SK-N-SH treated with all-trans-retinoic acid at 6 μM for 48 hours (cell line): ENCODE measurements at regions not wholly inside any gene's neighbourhood (a gene's known extent, or its start where the extent isn't known, plus 50 kb on each side); places are given as distances from the start of the nearest gene placed in this dataset.

Experiments used
- ATAC-seq: fragments of 200-7000 bp; cut with Tn5 transposase; 3 replicates; pipeline ENCODE4 v1.9.1; 2020; ENCODE audit warnings: mild to moderate bottlenecking, moderate library complexity
- ARNTL ChIP-seq: fragments of 450-650 bp; formaldehyde crosslinking; IDR thresholded peaks from 2 replicates; pipeline ENCODE4 v1.5.0; 2020; ENCODE audit warnings: low read depth, mild to moderate bottlenecking, moderate library complexity, borderline replicate concordance
- BACH2 ChIP-seq: fragments of 250-450 bp; sonication (Bioruptor Pico); IDR thresholded peaks from 2 replicates; pipeline ENCODE4 v1.9.0; 2021; ENCODE audit warnings: mild to moderate bottlenecking, borderline replicate concordance
- CSDC2 ChIP-seq: fragments of 250-450 bp; sonication (Bioruptor Pico); IDR thresholded peaks from 2 replicates; pipeline ENCODE4 v1.5.0; 2020; ENCODE audit warnings: mild to moderate bottlenecking, moderate library complexity
- GLIS3 ChIP-seq: fragments of 250-450 bp; sonication (Bioruptor Pico); IDR thresholded peaks from 2 replicates; pipeline ENCODE4 v1.5.0; 2020; ENCODE audit warnings: mild to moderate bottlenecking, moderate library complexity
- ISL1 ChIP-seq: fragments of 250-450 bp; sonication (Bioruptor Pico); IDR thresholded peaks from 2 replicates; pipeline ENCODE4 v2.1.2; 2022; ENCODE audit warnings: mild to moderate bottlenecking, moderate library complexity
- OSR1 ChIP-seq: fragments of 250-450 bp; sonication (Bioruptor Pico); IDR thresholded peaks from 2 replicates; pipeline ENCODE4 v1.8.0; 2022; ENCODE audit warnings: moderate library complexity, mild to moderate bottlenecking, inconsistent platforms
- PPARA ChIP-seq: fragments of 250-450 bp; sonication (Bioruptor Pico); IDR thresholded peaks from 2 replicates; pipeline ENCODE4 v1.5.0; 2020; ENCODE audit warnings: mild to moderate bottlenecking, borderline replicate concordance
- RARB ChIP-seq: fragments of 250-450 bp; sonication (Bioruptor Pico); IDR thresholded peaks from 2 replicates; pipeline ENCODE4 v1.8.0; 2021; ENCODE audit warnings: mild to moderate bottlenecking, moderate library complexity
- SNAI2 ChIP-seq: fragments of 250-450 bp; sonication (Bioruptor Pico); IDR thresholded peaks from 2 replicates; pipeline ENCODE4 v1.5.0; 2020; ENCODE audit warnings: mild to moderate bottlenecking, moderate library complexity
- TCF4 ChIP-seq: fragments of 250-450 bp; sonication (Bioruptor Pico); IDR thresholded peaks from 2 replicates; pipeline ENCODE4 v1.8.0; 2021; ENCODE audit warnings: mild to moderate bottlenecking, moderate library complexity, borderline replicate concordance
- TOX ChIP-seq: fragments of 250-450 bp; sonication (Bioruptor Pico); IDR thresholded peaks from 2 replicates; pipeline ENCODE4 v1.8.0; 2021; ENCODE audit warnings: mild to moderate bottlenecking, moderate library complexity, borderline replicate concordance
- ZC3H10 ChIP-seq: fragments of 250-450 bp; sonication (Bioruptor Pico); IDR thresholded peaks from 2 replicates; pipeline ENCODE4 v1.5.1; 2021; ENCODE audit warnings: mild to moderate bottlenecking, moderate library complexity
- ZFP3 ChIP-seq: fragments of 250-450 bp; sonication (Bioruptor Pico); IDR thresholded peaks from 2 replicates; pipeline ENCODE4 v1.5.0; 2020; ENCODE audit warnings: mild to moderate bottlenecking, moderate library complexity
- ZFP30 ChIP-seq: fragments of 450-650 bp; formaldehyde crosslinking; IDR thresholded peaks from 2 replicates; pipeline ENCODE4 v1.5.0; 2022; ENCODE audit warnings: mild to moderate bottlenecking, moderate library complexity
- ZNF565 ChIP-seq: fragments of 450-650 bp; formaldehyde crosslinking; conservative IDR thresholded peaks from 2 replicates; pipeline ENCODE4 v1.5.0; 2020; ENCODE audit warnings: low read depth, mild to moderate bottlenecking, moderate library complexity
- ZNF70 ChIP-seq: fragments of 450-650 bp; formaldehyde crosslinking; IDR thresholded peaks from 2 replicates; pipeline ENCODE4 v1.5.0; 2020; ENCODE audit warnings: mild to moderate bottlenecking, moderate library complexity
- ZNF8 ChIP-seq: fragments of 450-650 bp; formaldehyde crosslinking; IDR thresholded peaks from 2 replicates; pipeline ENCODE4 v1.5.0; 2020; ENCODE audit warnings: mild to moderate bottlenecking, moderate library complexity
- TF ChIP-seq, protein P1 (sequence below): fragments of 250-450 bp; sonication (Bioruptor Pico); IDR thresholded peaks from 2 replicates; pipeline ENCODE4 v1.8.0; 2020; ENCODE audit warnings: mild to moderate bottlenecking, moderate library complexity, borderline replicate concordance
- TF ChIP-seq, protein P2 (sequence below): fragments of 250-450 bp; sonication (Bioruptor Pico); IDR thresholded peaks from 2 replicates; pipeline ENCODE4 v1.5.0; 2020; ENCODE audit warnings: mild to moderate bottlenecking, moderate library complexity
- TF ChIP-seq, protein P3 (sequence below): fragments of 250-450 bp; sonication (Bioruptor Pico); IDR thresholded peaks from 2 replicates; pipeline ENCODE4 v1.5.1; 2020; ENCODE audit warnings: low read depth, mild to moderate bottlenecking, moderate library complexity
- TF ChIP-seq, protein P4 (sequence below): fragments of 250-450 bp; sonication (Bioruptor Pico); IDR thresholded peaks from 2 replicates; pipeline ENCODE4 v1.8.0; 2021; ENCODE audit warnings: low read depth, mild to moderate bottlenecking, moderate library complexity, borderline replicate concordance
- TF ChIP-seq, protein P5 (sequence below): fragments of 250-450 bp; sonication (Bioruptor Pico); IDR thresholded peaks from 2 replicates; pipeline ENCODE4 v1.5.1; 2021; ENCODE audit warnings: mild to moderate bottlenecking, moderate library complexity

DNA sequence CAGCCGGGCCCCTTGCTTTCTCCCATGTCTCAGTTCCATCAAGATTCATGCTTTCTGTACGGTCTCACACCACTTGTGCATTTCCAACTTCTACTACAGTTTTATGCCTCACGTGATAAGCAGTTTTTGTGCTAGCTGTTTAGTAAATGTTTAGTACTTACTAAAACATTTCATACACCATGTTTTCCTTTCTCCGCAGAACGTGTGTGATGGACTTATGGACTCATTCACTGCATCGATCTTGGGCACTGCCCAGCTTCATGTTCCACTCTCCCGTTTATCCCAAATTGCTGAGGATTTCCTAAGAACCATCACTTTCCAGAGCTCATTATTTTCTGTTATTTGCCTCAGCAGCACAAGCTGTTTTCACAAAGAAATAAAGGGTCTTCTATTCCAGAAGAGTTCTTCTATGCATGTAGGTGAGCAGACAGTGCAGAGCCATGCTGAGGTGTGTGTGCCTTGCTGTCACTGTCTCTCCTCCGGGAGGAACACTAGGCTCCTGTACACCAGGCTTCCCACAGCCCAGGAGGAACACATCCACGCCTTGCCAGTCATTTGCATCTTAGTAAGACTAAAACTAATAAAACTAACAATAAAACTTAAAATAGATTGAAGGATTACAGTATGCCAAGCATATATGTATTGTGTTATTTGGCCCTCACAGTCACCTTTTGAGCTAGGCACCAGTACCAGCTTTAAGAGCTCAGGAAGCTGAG is 90.3 kb upstream of the EEA1 start:
- ATAC-seq, result no peak
- TF ChIP-seq, protein P1, sequence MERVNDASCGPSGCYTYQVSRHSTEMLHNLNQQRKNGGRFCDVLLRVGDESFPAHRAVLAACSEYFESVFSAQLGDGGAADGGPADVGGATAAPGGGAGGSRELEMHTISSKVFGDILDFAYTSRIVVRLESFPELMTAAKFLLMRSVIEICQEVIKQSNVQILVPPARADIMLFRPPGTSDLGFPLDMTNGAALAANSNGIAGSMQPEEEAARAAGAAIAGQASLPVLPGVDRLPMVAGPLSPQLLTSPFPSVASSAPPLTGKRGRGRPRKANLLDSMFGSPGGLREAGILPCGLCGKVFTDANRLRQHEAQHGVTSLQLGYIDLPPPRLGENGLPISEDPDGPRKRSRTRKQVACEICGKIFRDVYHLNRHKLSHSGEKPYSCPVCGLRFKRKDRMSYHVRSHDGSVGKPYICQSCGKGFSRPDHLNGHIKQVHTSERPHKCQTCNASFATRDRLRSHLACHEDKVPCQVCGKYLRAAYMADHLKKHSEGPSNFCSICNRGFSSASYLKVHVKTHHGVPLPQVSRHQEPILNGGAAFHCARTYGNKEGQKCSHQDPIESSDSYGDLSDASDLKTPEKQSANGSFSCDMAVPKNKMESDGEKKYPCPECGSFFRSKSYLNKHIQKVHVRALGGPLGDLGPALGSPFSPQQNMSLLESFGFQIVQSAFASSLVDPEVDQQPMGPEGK, result no peak
- TF ChIP-seq ARNTL, result no peak
- TF ChIP-seq, all 23 proteins: peak for 0

DNA sequence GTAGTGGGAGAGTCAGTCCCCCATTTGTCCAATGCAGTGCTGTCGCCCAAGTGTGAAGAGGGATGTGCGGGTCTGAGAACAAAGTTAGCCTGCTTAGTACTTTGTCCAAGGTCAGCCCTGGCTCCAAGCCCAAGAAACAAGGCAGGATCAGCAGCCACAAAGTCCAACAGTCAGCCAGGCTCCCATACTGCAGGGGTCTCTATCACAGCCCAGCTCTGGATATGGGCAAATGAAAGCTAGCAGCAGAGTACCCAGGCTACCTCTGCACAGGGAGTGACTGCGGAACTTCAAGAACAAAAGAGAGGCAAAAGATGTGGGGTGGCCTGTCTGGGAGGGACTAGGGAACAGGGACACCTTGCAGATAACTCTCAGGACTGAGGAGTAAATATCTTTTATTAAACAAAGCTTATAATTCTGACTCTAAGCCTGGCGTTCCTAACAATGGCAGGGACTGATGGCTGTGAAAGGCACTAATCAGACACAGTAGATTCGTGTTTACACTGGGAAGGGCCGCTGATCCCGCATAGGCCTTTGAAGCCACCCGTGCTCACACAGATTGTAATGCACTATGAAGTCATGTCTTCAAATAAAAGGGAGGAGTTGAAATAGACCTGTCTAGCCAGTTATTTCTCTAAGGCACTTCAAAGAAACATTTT is 91.0 kb upstream of the EEA1 start:
- ATAC-seq, result no peak
- no peak for TF ChIP-seq GLIS3 (CRISPR knock-in tag)
- no peak for TF ChIP-seq ZFP3 (CRISPR knock-in tag)
- no peak for TF ChIP-seq PPARA (CRISPR knock-in tag)
- no peak for TF ChIP-seq ZNF8 (CRISPR knock-in tag)
- no peak for TF ChIP-seq TCF4 (CRISPR knock-in tag)
- no peak for TF ChIP-seq BACH2
- TF ChIP-seq SNAI2 (CRISPR knock-in tag), result no peak
- no peak for TF ChIP-seq ZNF70 (CRISPR knock-in tag)
- no peak for TF ChIP-seq TOX (CRISPR knock-in tag)
- TF ChIP-seq ISL1 (CRISPR knock-in tag), result no peak
- TF ChIP-seq ZFP30 (CRISPR knock-in tag), result no peak
- TF ChIP-seq, protein P2, sequence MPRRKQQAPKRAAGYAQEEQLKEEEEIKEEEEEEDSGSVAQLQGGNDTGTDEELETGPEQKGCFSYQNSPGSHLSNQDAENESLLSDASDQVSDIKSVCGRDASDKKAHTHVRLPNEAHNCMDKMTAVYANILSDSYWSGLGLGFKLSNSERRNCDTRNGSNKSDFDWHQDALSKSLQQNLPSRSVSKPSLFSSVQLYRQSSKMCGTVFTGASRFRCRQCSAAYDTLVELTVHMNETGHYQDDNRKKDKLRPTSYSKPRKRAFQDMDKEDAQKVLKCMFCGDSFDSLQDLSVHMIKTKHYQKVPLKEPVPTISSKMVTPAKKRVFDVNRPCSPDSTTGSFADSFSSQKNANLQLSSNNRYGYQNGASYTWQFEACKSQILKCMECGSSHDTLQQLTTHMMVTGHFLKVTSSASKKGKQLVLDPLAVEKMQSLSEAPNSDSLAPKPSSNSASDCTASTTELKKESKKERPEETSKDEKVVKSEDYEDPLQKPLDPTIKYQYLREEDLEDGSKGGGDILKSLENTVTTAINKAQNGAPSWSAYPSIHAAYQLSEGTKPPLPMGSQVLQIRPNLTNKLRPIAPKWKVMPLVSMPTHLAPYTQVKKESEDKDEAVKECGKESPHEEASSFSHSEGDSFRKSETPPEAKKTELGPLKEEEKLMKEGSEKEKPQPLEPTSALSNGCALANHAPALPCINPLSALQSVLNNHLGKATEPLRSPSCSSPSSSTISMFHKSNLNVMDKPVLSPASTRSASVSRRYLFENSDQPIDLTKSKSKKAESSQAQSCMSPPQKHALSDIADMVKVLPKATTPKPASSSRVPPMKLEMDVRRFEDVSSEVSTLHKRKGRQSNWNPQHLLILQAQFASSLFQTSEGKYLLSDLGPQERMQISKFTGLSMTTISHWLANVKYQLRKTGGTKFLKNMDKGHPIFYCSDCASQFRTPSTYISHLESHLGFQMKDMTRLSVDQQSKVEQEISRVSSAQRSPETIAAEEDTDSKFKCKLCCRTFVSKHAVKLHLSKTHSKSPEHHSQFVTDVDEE (CRISPR knock-in tag), result no peak
- no peak for TF ChIP-seq ZC3H10
- TF ChIP-seq, protein P3, sequence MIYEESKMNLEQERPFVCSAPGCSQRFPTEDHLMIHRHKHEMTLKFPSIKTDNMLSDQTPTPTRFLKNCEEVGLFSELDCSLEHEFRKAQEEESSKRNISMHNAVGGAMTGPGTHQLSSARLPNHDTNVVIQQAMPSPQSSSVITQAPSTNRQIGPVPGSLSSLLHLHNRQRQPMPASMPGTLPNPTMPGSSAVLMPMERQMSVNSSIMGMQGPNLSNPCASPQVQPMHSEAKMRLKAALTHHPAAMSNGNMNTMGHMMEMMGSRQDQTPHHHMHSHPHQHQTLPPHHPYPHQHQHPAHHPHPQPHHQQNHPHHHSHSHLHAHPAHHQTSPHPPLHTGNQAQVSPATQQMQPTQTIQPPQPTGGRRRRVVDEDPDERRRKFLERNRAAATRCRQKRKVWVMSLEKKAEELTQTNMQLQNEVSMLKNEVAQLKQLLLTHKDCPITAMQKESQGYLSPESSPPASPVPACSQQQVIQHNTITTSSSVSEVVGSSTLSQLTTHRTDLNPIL (CRISPR knock-in tag), result no peak
- TF ChIP-seq, protein P4, sequence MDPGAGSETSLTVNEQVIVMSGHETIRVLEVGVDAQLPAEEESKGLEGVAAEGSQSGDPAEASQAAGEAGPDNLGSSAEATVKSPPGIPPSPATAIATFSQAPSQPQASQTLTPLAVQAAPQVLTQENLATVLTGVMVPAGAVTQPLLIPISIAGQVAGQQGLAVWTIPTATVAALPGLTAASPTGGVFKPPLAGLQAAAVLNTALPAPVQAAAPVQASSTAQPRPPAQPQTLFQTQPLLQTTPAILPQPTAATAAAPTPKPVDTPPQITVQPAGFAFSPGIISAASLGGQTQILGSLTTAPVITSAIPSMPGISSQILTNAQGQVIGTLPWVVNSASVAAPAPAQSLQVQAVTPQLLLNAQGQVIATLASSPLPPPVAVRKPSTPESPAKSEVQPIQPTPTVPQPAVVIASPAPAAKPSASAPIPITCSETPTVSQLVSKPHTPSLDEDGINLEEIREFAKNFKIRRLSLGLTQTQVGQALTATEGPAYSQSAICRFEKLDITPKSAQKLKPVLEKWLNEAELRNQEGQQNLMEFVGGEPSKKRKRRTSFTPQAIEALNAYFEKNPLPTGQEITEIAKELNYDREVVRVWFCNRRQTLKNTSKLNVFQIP, result no peak
- no peak for TF ChIP-seq RARB (CRISPR knock-in tag)
- no peak for TF ChIP-seq CSDC2
- TF ChIP-seq OSR1 (CRISPR knock-in tag), result no peak
- TF ChIP-seq ZNF565 (CRISPR knock-in tag), result no peak
- no peak for TF ChIP-seq ARNTL

DNA sequence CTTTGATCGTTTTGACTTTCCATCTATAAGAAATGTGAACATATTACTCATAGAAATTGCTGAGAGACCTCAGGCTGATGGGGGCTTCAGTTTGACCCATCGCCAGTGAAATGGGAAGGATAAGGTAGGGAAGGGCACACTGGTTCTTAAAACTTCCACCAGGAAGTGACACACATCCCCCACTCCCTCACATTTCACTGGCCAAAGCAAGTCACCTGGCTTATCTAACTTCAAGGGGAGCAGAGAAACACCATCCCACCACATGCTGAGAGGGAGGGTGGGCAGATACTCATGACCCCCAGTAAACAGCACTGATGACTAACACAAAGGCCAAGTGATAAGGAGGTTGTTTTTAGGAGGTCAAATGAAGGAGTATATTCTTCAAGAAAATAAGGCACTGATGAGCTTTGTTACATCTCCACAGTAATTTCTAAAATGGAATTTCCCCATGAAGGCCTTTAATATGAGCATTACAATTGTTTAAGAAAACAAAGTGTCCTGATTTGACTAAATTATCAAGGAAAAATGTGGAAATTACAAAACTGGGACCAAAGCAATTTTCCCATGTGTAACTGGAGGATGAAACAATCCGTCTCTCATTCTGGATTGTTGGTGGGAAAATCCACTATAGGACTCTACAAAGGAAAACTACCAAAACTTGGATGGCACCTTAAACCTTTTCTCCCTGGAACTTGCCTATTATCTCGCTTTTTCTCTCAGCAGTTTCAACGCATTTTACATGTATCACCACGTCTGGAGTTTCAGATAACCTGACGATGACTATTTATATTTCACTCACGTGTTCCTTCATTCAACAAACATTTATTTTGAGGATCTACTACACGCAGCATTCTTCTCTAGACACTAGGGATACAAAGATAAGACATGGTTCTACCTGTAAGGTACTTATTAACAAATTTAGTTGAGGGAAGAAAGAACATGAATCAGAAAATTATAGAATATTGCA is 91.8 kb upstream of the EEA1 start:
- TF ChIP-seq, protein P3 (CRISPR knock-in tag), result no peak
- no peak for TF ChIP-seq GLIS3 (CRISPR knock-in tag)
- TF ChIP-seq ZNF8 (CRISPR knock-in tag), result no peak
- TF ChIP-seq, protein P2 (CRISPR knock-in tag), result no peak
- no peak for TF ChIP-seq ZNF70 (CRISPR knock-in tag)
- TF ChIP-seq, protein P5, sequence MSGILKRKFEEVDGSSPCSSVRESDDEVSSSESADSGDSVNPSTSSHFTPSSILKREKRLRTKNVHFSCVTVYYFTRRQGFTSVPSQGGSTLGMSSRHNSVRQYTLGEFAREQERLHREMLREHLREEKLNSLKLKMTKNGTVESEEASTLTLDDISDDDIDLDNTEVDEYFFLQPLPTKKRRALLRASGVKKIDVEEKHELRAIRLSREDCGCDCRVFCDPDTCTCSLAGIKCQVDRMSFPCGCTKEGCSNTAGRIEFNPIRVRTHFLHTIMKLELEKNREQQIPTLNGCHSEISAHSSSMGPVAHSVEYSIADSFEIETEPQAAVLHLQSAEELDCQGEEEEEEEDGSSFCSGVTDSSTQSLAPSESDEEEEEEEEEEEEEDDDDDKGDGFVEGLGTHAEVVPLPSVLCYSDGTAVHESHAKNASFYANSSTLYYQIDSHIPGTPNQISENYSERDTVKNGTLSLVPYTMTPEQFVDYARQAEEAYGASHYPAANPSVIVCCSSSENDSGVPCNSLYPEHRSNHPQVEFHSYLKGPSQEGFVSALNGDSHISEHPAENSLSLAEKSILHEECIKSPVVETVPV (CRISPR knock-in tag), result no peak
- no peak for TF ChIP-seq ZC3H10
- ATAC-seq, result no peak
